Left kidney (tissue), 1 donor: ENCODE measurements at regions not wholly inside any gene's neighbourhood (a gene's known extent, or its start where the extent isn't known, plus 50 kb on each side); places are given as distances from the start of the nearest gene placed in this dataset.
"Not testable (repeated sequence)": the region's sequence is repeated elsewhere in the genome, so short reads cannot be mapped to it uniquely, and the experiment has no call there.

Source experiments
- DNase-seq: peaks from one replicate; pipeline ENCODE4 v3.0.0-alpha.2; 2013

DNA sequence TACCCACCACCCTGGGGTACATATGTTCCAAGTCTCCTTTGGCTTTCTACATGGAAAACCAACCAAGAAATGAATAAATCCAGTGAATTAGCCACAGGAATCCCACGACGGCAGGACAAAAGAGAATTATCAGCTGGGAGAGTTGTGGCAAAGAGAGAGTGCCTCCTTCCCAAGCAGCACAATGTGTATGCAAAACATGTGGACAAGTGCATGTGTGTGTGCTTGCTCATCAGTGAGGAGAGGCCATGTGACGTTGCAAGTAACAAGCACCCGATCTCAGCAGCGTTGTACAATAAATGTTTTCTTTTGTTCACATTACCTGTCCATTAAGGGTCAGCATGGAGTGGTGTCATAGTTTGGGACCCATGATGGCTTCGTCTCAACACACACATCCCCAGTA, 50.0 kb upstream of the EMX2 start:
- DNase-seq: no peak

DNA sequence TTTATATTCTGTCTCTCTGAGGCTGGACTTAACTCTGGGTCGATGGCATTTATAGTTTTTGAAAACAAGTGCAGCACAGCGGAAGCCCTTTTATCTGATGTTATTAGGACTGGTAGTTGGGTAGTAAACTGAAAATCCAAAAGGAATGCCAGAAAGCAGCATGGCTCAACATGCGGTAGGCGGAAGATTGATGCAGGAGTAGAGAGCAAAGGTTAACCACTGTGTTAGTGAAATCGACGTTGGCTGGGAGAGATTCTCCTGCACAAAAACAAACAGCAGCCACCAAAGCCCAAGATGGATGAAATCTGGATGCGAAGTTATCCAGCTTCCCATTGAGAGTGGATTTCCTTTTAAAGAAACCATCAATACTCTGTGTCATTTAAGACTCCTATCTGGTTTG, 54.5 kb upstream of the EMX2 start:
- DNase-seq: no peak

DNA sequence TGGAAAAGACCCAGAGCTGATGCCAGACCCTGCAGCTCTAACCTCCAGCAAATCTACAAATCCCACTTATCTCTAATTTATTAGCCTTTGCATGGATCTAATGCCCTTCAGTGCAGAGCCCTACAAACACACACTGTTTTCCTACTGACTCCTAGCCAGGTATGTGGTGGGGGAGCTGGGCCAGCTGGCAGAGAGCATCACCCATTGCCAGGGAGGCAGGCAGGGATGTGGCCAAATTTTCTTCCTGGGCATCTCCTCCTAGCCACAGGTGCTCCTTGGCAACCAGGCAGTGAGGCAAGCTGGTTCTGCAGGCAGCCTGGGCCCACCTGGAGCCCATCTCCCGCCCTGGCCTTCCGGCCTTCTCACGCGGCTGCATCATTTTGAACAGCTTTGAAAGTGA, 55.9 kb upstream of the EMX2 start:
- DNase-seq: no peak

DNA sequence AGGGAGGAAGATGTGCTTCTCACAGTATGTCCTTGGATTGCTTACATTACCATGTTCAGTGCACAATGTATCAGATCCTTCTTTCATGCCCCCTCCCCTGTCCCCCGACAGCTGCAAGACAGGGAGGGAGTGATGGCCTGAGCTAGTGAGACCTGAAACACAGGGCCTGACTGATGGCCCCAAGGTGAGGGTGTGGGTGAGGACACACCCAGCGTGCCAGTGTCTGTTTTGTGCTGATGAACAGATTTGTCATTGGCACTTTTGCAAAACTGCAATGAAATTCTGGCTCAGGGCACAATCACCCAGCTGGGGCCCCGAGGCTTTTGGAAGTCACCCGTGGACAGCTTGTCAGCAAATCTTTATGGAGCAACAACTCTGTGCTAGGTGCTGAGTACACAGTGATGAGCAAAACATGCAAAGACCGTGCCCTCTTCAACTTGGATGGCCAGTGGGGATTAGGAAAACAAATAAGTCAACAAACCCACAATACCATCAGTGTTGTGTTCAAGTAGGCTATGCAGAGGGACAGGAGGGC, 59.4 kb upstream of the EMX2 start:
- DNase-seq: no peak

DNA sequence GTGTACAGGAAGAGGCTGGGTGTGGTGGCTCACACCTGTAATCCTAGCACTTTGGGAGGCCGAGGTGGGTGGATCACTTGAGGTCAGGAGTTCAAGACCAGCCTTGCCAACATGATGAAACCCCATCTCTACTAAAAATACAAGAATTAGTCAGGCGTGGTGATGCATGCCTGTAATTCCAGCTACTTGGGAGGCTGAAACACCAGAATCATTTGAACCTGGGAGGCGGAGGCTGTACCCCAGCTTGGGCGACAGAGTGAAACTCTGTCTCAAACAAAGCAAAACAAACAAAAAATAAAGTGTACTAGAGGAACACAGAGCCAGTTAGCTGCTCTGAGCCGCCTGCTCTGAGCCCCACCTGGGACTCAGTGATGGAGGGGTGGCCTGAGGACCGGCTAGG, 61.5 kb upstream of the EMX2 start:
- DNase-seq: not testable (repeated sequence)

DNA sequence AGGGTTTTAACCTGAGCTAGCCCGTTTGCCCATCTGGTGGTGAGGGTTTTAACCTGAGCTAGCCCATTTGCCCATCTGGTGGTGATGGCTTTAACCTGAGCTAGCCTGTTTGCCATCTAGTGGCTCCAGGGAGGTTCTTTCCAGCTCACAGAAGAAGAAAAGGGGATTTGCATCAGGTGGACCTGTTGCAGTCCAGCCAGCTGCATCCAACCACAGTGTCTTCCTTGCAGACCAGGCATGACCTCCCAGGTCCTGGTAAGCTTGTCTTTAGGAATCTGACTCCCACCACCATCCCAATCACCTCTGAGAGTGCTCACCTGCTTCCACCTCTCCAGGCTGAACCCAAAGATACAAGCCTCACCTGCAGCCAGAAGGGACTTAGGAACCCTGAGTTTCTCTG, 62.4 kb upstream of the EMX2 start:
- no peak for DNase-seq

DNA sequence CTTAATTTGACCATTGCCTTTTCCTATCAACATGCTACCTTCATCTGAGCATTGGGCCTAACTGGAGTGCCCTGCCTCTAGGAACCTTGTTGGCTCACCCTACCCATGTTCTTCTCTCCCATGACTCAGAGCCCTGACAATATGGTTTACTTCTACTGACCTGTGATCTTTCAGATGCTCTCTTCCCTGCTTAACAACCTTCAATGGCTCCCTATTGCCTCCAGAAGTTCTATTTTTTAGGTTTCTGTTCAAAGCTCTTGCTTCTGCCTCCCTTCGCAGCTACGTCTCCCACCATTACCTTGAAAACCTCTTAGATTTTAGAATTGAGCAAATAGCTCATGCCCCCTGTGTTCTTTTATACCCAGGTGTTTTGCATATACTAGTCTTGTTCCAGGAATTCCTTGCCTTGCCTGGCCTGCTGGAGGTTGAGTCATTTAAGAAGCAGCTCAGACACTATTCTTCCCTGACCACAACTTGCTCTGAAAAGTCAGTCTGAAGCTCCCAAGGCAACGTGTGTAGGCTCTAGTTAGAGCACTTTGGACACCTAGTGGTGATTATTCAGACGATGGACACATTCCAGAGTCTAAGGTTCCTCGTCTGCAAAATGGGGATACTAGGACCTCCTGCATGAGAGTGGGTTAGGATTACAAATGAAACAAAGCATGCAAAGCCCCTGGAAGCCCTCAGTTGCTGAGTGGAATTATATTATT, 64.4 kb upstream of the EMX2 start:
- no peak for DNase-seq

DNA sequence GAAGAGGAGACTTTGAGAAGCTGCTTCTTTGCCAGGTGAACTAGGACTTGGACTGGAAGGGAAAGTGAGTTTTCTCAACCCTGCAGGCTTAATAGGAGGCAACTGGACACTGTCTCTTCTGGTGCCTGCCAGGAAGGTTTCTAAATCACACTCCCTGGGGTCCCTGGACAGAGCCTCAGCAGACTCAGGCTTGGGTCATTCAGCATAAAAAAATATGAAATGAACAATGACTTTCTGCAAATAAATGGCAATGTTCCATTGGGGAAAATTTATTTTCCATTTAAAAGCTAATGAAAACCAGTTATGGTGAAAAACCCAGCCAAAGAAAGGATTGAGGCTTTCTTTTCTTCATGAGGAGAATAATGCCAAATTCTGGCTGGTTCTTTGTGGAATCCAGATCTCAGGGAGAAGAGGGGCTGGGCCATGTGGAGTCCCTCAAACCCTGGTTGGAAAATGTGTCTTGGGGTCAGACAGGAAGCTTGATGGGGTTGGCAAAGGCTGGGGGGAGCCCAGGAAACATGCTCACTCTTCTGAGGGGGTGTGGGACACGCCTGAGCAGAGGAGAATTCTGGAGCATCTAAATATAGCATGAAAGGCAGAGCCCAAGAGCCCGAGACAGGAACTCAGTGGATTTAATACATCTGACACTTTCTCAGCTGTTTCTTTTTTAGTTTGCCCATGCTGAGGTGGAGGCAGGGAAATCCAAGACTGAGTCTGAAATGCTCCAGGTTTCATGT, 65.2 kb upstream of the EMX2 start:
- no peak for DNase-seq

DNA sequence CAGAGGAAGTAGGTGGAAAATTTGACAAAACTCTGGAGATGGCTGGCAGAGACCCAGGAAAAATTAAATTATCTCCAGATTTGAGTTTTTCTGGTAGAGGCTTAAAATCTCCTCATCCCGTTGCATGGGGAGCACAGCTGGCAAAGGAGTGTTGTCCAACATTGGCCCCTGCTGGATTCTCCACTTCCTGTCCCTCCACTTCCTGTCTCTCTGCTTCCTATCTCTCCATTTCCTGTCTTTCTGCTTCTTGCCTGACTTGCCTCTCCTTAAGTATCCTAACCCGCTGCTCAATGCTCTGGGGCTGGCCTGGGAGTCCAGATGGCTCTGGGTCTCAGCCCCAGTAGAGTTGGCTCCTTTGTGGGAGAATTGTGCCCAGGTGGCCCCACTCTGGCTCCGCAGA, 65.8 kb upstream of the EMX2 start:
- no peak for DNase-seq

DNA sequence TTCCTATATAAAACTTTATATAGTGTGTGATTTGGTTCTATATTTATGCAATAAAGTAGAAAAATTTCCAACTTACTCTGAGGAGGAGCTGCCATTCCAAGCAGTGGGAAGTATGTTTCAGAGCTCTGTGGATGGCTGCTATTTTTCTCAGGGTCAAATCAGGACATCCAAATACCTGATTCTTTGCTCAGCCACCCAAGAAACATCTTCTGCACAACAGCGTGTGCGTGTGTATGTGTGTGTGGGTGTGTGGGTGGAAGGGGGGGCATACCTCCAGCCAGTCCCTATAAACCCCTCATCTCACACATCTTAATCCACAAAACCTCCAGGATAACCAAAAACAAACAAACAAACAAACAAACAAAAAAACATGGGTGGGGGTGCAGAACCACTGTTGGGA, 66.3 kb upstream of the EMX2 start:
- no peak for DNase-seq

DNA sequence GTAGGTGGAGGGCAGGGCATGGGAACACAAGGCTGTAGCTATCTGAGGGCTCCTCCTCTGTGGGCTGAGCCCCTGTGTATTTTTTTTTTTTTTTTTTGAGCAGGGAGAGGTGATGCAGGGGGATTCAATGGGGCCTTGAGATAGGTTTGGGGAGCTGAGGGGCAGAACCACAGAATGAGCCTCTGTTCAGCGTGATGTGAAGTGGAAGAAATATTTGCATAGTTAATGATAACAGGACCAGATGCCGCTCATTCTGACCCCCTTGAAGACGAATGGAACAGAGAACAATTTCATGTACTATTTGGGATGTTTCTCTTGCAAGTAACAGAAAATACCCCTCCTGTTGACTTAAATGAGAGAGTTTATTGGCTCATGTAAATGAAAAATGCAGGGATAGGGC, 69.7 kb upstream of the EMX2 start:
- DNase-seq: no peak

DNA sequence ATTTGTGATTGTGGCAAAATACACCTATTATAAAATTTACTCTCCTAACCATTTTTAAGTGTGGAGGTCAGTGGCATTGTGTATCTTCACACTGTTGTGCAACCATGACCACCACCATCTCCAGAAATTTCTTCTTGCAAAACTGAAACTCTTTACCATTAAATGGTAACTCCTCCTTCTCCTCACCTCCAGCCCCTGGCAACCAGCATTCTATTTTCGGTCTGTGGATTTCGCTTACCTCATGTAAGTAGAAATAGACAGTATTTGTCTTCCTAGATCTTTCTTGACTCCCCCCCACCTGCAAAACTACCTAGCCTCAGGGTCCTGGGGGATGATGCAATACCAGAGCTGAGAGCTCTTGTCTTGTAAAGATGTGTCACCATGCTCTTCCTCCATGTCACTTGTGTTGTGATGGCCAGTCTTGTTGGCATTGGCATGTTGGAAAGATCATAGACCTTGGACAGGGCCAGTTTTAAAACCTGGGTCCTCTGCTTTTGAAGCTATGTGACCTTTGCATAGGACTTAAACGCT, 71.1 kb upstream of the EMX2 start:
- DNase-seq: no peak

DNA sequence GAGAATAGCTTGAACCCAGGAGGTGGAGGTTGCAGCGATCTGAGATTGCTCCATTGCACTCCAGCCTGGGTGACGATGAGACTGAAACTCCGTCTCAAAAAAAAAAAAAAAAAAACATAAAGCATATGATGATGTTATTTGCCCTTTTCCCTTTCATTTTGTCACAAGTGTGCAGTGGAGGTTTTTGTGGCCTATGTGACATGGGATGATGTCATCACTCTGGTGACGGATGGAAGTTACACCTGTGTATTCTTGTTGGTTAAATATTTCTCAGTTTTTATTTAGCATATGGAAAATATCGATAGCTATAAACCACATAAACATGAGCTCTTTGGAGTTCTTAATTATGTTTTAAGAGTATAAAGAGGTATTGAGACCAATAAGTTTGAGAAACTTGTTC, 71.8 kb upstream of the EMX2 start:
- no peak for DNase-seq

DNA sequence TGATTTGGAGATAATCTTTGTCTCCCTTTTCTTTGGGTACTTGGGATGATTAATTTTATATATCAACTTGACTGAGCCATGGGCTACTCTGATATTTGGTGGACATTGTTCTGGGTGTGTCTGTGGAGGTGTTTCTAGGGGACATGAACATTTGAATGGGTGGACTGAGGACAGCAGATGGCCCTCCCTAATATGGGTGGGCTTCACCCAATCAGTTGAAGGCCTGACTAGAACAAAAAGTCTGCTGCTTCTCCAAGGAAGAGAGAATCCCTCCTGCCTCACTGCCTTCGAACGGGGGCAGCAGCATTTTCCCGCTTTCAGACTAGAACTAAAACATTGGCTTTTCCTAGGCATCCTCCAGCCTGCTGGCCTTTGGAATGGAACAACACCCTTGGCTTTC, 73.9 kb upstream of the EMX2 start:
- no peak for DNase-seq

DNA sequence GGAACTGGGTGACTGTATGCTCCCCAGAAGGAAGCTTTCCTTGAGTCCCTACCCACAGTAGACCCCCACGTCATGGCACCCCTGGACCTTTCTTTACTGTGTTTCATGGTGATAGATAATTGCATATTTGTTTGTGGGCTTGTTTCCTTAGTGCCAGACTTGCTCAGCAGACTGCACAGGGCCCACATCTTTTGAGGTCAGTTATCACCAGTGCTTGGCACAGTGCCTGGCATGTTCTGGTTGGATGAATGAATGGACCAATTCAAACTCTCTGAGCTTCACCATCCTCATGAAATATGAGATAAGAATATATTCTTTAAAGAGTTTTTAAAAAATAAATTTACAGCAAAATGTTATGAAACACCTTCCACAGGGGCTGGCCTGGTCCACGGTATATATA, 78.4 kb upstream of the EMX2 start:
- no peak for DNase-seq

DNA sequence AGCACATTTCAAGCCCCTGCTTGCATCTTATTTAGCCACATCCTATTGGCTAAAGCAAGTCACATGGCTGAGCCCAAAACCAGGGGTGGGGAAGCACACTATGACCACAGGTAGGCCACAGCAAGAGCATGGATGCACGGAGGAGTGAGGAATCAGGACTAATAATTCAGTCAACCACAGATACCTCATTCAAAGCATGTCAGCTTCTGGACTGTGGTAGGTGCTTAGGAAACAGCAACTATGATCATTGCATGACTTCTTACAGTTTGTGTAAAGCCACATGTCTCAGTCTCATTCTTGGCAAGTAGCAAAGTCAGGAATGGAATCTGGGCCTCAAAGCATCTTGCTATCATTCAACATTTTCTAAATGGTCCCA, 79.0 kb upstream of the EMX2 start:
- DNase-seq: no peak

DNA sequence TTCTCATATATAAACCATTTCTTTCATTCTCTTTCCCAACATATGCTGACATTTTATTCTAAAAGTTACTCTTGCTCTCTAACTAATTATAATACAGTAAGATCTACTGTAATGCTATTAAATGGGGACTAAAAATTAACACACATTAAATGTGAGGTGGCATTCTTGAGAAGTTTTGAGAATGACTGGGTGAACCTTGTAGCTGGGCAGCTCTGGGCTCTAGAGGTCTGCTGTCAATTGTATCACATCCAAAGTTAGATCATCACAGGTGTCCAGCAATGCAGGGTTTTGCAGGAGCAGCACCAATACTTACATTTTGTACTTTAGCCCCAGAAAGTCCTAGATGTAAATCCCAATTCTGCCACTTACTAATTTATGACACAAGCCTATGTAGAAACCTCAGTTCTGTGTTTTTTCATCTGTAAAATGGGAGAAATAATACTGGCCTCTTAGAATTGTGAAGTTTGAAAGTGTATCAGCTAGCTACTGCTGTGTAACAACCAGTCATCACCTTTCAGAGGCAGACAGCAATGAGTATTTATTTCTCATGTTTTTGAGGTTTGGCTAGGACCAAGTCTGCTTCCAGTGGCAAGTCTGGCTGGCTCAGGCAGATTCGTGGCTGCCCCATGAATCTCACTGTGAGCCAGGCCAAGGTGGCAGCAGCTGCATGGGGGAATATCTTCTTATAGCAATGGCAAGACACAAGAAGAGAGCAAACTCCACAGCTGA, 79.6 kb upstream of the EMX2 start:
- no peak for DNase-seq

DNA sequence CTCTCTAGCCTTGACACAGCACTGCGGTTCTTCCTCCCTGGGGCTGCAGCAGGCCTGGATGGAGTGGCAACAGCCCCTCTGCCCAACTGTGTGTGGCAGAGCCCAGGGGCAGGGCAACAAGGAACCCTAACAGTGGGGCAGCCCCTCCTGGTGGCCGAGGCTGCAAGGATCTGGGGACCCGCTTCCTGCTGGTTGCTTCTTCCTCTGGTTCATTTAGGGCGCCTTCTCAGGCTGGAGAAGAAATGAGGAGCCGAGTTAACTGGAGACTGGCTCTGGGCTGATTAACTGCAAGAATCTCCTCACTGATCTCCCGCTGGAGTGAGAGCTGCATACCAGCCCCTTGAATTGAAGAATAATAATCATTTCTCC, 80.1 kb upstream of the EMX2 start:
- DNase-seq: no peak

DNA sequence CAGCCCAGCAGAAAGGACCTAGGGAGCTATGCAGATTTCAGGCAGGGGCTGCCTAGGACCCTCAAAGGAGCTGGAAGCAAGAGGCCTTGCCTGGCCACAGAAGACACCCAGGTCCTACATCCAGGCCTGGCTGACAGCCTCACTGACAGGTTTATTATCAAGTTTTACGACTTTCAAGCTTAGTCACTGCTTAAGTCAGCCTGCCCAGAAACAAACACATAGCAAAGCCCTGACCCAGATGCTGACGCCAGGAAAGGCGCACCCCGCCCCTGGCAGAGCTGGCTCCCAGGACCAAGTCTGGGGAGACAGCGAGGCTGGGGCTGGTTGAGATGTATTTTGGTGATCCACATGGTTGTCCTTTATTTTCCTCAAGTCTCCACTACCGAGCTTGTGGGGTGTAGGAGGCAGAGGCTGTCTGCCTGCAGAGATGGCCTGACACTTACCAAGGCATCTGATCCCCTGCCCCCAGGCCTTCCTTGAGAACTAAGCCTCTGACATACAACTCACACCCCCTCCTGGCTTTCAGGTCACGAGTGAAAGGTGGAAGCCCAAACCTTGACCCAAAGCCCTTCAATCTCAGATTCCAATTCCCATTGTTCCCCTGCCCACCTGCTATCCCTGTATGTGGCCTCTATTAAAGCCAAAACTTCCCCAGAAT, 80.7 kb upstream of the EMX2 start:
- peak; percentile 76 for DNase-seq

DNA sequence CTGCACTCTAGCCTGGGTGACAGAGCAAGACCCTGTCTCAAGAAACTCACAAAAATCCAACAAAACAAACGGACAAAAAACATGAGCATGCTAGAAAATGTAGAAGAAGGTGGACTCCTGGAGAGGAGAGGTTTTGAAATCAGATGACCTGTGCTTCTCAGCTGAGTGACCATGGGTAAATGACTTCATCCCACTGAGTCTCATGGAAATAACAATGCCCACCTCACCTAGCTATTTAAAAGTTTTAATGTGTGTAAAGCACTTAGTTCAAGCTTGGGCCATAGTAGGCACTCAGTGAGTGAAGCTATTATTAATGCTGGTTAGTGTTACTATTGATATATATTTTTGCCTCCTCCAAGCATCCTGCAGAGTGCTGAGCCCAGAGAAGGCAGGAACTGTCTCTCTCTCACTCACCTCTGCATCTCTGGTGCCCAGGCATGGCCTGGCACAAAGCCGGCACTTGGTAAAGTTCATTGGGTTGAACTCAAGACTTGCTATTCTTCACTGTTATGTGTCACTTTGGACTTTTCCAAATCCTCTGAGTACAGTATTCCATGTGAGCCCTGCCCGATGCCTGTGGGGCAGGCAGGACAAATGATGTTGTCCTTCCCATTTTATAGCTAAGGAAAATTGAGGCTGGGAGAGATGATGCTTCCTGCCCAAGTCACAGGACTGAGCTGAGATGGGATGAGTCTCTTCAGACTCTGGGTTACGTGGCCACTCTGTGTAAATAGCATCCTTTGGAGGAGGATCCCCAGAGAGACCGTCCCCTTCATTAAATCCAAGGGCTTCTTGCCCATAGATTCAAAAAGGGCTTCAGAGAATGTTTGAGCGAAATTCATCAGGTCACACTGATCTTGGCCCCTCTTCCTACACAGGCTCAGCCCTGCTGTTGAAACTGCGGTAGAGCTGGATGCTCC, 81.4 kb upstream of the EMX2 start:
- no peak for DNase-seq

DNA sequence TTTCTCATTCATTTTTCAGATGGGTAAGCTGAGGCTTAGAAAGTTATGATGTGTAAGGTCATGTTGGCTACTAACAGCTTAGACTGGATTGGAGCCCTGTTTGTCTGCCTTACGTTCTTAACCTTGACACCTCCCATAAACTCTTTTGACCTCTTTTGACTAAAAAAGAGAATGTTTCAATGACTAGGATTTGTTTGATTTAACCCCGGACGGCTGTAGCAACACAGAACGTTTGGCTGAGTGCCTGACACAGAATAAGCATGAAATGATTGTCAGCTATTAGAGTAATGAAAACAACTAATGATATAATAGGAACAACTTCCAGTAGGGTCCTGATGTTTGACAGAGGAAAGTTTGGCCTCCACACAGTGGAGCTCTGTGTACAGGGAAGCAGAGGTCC, 83.3 kb upstream of the PDZD8 start:
- DNase-seq: no peak
